Loucy (cell line): ENCODE measurements at regions not wholly inside any gene's neighbourhood (a gene's known extent, or its start where the extent isn't known, plus 50 kb on each side); places are given as distances from the start of the nearest gene placed in this dataset.

Experiments used
- CTCF ChIP-seq: fragments of 200-600 bp; sonication (generic); conservative IDR thresholded peaks from 2 replicates; pipeline ENCODE4 v1.5.1; 2014; ENCODE audit warnings: mild to moderate bottlenecking, antibody characterized with exemption, low read length
- EZH2phosphoT487 ChIP-seq: fragments of 200-600 bp; IDR thresholded peaks from 2 replicates; pipeline ENCODE4 v1.6.1; 2018; ENCODE audit warnings: antibody characterized with exemption, mild to moderate bottlenecking, moderate library complexity, borderline replicate concordance

- no peak for TF ChIP-seq CTCF
- no peak for TF ChIP-seq EZH2phosphoT487
Measured at GRCh38 chr1:81738875-81739274, 61.9 kb upstream of the ADGRL2 start.
